Neural progenitor cell (in vitro differentiated cells): ENCODE measurements at regions not wholly inside any gene's neighbourhood (a gene's known extent, or its start where the extent isn't known, plus 50 kb on each side); places are given as distances from the start of the nearest gene placed in this dataset.

ENCODE experiments used
- DNase-seq: peaks from one replicate; pipeline ENCODE4 v3.0.0-alpha.2; 2016; ENCODE audit warnings: low spot score
- H2AFZ ChIP-seq: fragments of 200-600 bp; sonication (generic); replicated peaks from 2 replicates; pipeline ENCODE4 v1.6.1; 2016; ENCODE audit warnings: antibody characterized with exemption
- H3F3A ChIP-seq: fragments of 200-600 bp; sonication (generic); 2 replicates; pipeline ENCODE4 v1.6.1; 2016; ENCODE audit warnings: antibody characterized with exemption, low read depth
- H3K27ac ChIP-seq: fragments of 200-600 bp; sonication (generic); 2 replicates; pipeline ENCODE4 v1.5.1; 2016; ENCODE audit warnings: mild to moderate bottlenecking
- H3K27me3 ChIP-seq: fragments of 200-600 bp; sonication (generic); 2 replicates; pipeline ENCODE4 v1.6.1; 2016; ENCODE audit warnings: mild to moderate bottlenecking, moderate library complexity
- H3K36me3 ChIP-seq: fragments of 200-600 bp; sonication (generic); 2 replicates; pipeline ENCODE4 v1.5.1; 2016
- H3K4me1 ChIP-seq: fragments of 200-600 bp; sonication (generic); 2 replicates; pipeline ENCODE4 v1.6.1; 2016; ENCODE audit warnings: mixed run types
- H3K4me2 ChIP-seq: fragments of 200-600 bp; sonication (generic); 2 replicates; pipeline ENCODE4 v1.6.1; 2016
- H3K4me3 ChIP-seq: fragments of 200-600 bp; sonication (generic); 2 replicates; pipeline ENCODE4 v1.5.1; 2016
- H3K79me2 ChIP-seq: fragments of 200-600 bp; sonication (generic); 2 replicates; pipeline ENCODE4 v1.6.1; 2016; ENCODE audit warnings: low read depth
- H3K9ac ChIP-seq: fragments of 200-600 bp; sonication (generic); 2 replicates; pipeline ENCODE4 v1.6.1; 2016
- H3K9me3 ChIP-seq: fragments of 200-600 bp; sonication (generic); 2 replicates; pipeline ENCODE4 v1.5.1; 2016; ENCODE audit warnings: low read depth
- H4K20me1 ChIP-seq: fragments of 200-600 bp; sonication (generic); 2 replicates; pipeline ENCODE4 v1.6.1; 2016; ENCODE audit warnings: low read depth
- H3K27ac Mint-ChIP-seq: 3 replicates; pipeline ENCODE4 v1.8.0; 2021; ENCODE audit warnings: mixed read lengths
- H3K27me3 Mint-ChIP-seq: 2 replicates; pipeline ENCODE4 v1.8.0; 2022; ENCODE audit warnings: low read depth, mild to moderate bottlenecking, inconsistent platforms, moderate library complexity, mixed read lengths; ENCODE audit not compliant: insufficient read depth
- H3K36me3 Mint-ChIP-seq: 3 replicates; pipeline ENCODE4 v1.8.0; 2021; ENCODE audit warnings: mixed read lengths
- H3K4me1 Mint-ChIP-seq: 3 replicates; pipeline ENCODE4 v1.8.0; 2021; ENCODE audit warnings: mixed read lengths
- H3K4me3 Mint-ChIP-seq: 3 replicates; pipeline ENCODE4 v1.8.0; 2021; ENCODE audit warnings: mild to moderate bottlenecking, moderate library complexity, mixed read lengths
- H3K9me3 Mint-ChIP-seq: 3 replicates; pipeline ENCODE4 v1.8.0; 2020; ENCODE audit warnings: mixed read lengths
- CTCF ChIP-seq: fragments of 200-600 bp; sonication (generic); IDR thresholded peaks from 2 replicates; pipeline ENCODE4 v1.5.1; 2017; ENCODE audit warnings: antibody characterized with exemption, mild to moderate bottlenecking
- EZH2 ChIP-seq: fragments of 200-600 bp; sonication (generic); IDR thresholded peaks from 2 replicates; pipeline ENCODE4 v1.6.1; 2017; ENCODE audit warnings: antibody characterized with exemption, mild to moderate bottlenecking, moderate library complexity
- EZH2phosphoT487 ChIP-seq: fragments of 200-600 bp; sonication (generic); IDR thresholded peaks from 2 replicates; pipeline ENCODE4 v1.6.1; 2017; ENCODE audit warnings: antibody characterized with exemption

DNA sequence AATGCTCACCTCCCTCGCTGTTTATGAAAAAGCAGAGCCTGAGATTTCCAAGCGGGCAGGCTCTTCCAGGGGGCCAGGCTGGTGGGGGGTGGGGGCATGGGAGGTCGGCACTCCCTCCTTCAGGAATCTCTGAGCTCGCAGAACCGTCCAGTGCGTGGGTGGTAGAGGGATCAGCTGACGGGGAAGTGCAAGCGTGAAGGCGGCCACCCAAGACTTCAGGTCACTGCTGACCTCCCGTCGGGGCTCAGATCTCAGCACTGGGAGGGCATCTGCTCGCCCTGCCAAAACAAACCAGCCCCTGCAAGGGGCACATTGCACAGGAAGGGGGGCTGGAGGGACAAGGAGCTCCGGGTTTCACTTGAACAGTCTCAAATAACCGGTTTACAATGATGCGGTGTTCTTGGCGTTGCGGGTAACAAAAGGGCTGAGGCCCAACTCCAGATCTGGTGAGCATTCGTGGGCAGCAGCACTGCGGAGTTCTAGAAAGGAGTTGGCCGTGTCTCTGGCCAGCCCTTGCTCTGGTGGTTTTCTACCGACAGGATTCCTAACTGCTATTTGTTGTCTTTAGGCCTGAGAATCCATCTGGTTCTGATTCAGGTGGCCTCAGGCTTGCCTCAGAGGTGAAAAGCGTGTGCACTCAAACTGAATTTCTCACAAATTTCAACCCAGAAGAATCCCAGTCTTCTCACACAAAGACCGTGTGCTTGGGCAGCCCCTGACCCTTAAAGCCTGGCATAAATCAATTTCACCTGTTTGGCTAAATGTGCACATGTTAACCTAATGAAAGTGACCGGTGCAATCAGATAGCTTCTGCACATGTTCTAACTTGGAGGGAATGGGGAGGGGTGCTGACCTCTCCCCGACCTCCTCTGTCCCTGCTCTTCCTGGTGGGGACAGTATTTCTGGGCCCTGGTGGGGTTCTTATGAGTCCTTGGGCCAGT, 191.6 kb downstream of the MYLK4 start:
- H3K4me3 ChIP-seq = no peak overlapping the region
- no peak overlapping the region for H3K9ac ChIP-seq
- H3F3A ChIP-seq = no peaks in the 10 kb centered on the region
- TF ChIP-seq EZH2phosphoT487 = no peak
- no peak for TF ChIP-seq EZH2
- TF ChIP-seq CTCF = no peak
- DNase-seq = no peak
- H3K27me3 ChIP-seq = no peaks in the 10 kb centered on the region
- H3K4me1 ChIP-seq = peaks cover 21% of the 10 kb centered on the region
- H3K4me2 ChIP-seq = no peak overlapping the region
- Mint-ChIP-seq H3K27me3 (peaks cover 7% of the 10 kb centered on the region), H3K9me3 (no peaks in the 10 kb centered on the region), H3K36me3 (no peaks in the 10 kb centered on the region), H3K27ac (peak overlapping the region; percentile 22), H3K4me3 (no peak overlapping the region), H3K4me1 (peaks cover 59% of the 10 kb centered on the region)
- no peak overlapping the region for H2AFZ ChIP-seq
- no peaks in the 10 kb centered on the region for H4K20me1 ChIP-seq
- no peak overlapping the region for H3K27ac ChIP-seq
- H3K36me3 ChIP-seq = no peaks in the 10 kb centered on the region
- H3K79me2 ChIP-seq = no peaks in the 10 kb centered on the region
- H3K9me3 ChIP-seq = no peaks in the 10 kb centered on the region

DNA sequence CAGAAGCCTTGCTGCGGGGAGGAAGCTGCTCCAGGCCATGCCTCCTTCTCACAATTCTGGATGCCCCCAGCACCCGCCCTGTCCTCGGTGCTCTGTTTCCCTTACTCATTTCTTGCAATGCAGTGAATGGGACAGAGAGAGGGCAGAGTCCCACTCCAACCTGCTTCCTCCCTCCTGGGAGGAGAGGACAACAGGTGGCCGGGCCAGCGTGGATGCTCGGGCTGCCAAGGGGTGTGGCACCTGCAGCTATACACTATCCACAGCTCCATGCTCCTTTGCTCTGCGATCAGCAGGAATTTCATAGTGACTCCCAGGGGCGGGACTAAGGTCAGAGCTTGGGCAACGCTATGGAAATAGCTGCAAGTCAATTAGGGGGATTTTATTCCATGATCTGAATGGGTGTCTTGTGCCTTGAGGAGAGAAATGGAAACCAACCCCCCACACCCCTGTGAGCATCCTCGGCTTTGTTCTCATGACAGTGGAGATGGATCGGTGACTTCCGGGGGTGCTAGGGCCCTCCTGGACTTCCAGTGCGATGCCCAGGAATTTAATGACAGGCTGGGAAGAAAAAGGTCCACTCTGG, 192.5 kb downstream of the MYLK4 start:
- Histone ChIP-seq H3F3A (no peaks in the 10 kb centered on the region), H4K20me1 (no peaks in the 10 kb centered on the region), H3K36me3 (no peaks in the 10 kb centered on the region), H2AFZ (no peak overlapping the region), H3K27me3 (no peaks in the 10 kb centered on the region), H3K9ac (no peak overlapping the region), H3K79me2 (no peaks in the 10 kb centered on the region), H3K4me3 (no peak overlapping the region), H3K4me1 (peaks cover 21% of the 10 kb centered on the region), H3K27ac (no peak overlapping the region), H3K9me3 (no peaks in the 10 kb centered on the region), H3K4me2 (no peak overlapping the region)
- Mint-ChIP-seq H3K27me3 (peaks cover 7% of the 10 kb centered on the region), H3K36me3 (no peaks in the 10 kb centered on the region), H3K27ac (peak overlapping the region; percentile 96), H3K4me3 (peak overlapping the region; percentile 25), H3K4me1 (peaks cover 63% of the 10 kb centered on the region), H3K9me3 (no peaks in the 10 kb centered on the region)
- no peak for TF ChIP-seq CTCF
- no peak for TF ChIP-seq EZH2phosphoT487
- TF ChIP-seq EZH2 = no peak
- DNase-seq = no peak

DNA sequence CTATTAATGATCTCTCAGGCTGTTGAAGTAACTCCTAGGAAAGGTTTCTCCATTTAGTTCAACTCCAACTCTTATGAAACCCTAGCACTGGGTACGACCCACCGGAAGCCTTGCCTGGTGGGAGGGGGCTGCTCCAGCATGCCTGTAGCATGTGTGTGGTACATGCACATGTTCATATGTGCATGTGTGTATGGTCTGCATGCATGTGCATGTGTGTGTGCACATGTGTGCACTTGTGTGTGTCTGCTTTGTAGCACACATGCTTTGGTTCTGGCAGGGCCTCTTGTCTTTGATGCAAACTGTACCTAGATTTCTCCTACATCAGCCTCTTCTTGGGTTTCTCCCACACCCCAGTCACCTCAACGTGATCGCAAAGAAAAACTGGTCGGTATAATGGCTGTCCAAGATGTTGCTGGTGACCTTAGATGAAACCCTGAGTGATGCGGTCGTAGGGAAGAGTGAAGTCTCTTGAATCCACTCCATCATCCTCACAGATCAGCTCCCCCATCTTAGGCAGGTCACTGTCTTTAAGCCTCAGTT, 193.5 kb downstream of the MYLK4 start:
- Histone ChIP-seq H2AFZ (no peak overlapping the region), H3K36me3 (no peaks in the 10 kb centered on the region), H3K4me1 (peaks cover 21% of the 10 kb centered on the region), H3K9ac (no peak overlapping the region), H4K20me1 (no peaks in the 10 kb centered on the region), H3F3A (no peaks in the 10 kb centered on the region), H3K4me2 (no peak overlapping the region), H3K79me2 (no peaks in the 10 kb centered on the region), H3K27me3 (no peaks in the 10 kb centered on the region), H3K4me3 (no peak overlapping the region), H3K27ac (no peak overlapping the region), H3K9me3 (no peaks in the 10 kb centered on the region)
- H3K27me3 Mint-ChIP-seq = peaks cover 7% of the 10 kb centered on the region
- H3K9me3 Mint-ChIP-seq = no peaks in the 10 kb centered on the region
- H3K4me1 Mint-ChIP-seq = peaks cover 63% of the 10 kb centered on the region
- no peaks in the 10 kb centered on the region for H3K36me3 Mint-ChIP-seq
- H3K4me3 Mint-ChIP-seq = no peak overlapping the region
- no peak for TF ChIP-seq EZH2
- no peak for TF ChIP-seq EZH2phosphoT487
- no peak for TF ChIP-seq CTCF
- DNase-seq = no peak
- no peak overlapping the region for H3K27ac Mint-ChIP-seq
